GM19452 (cell line): ENCODE measurements at regions not wholly inside any gene's neighbourhood (a gene's known extent, or its start where the extent isn't known, plus 50 kb on each side); places are given as distances from the start of the nearest gene placed in this dataset.
"Not testable (repeated sequence)": the region's sequence is repeated elsewhere in the genome, so short reads cannot be mapped to it uniquely, and the experiment has no call there.

Source experiments
- ATAC-seq: cut with Tn5 transposase; IDR thresholded peaks from one replicate; pipeline ENCODE4 v1.9.1; 2021; ENCODE audit not compliant: unreplicated experiment

- ATAC-seq = not testable (repeated sequence)
Measured at GRCh38 chr16:18263046-18263445, 73.5 kb downstream of the NPIPA8 start.

DNA sequence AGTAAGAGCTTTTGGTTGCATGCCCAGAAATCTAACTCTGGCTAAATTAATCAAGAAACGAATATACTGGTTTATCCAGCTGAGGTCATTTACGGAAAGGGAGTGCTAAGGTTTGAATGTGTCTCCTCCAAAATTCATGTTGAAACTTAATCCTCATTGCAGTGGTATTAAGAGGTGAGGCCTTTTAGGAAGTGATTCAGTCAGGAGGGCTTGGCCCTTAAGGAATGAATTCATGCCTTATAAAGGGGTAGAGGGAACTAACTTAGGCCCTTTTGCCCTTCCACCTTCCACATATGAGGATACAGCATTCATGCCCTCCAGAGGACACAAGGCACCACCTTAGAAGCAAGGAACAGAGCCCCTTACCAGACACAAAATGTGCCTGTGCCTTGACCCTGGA is 74.7 kb downstream of the NPIPA8 start:
- not testable (repeated sequence) for ATAC-seq

DNA sequence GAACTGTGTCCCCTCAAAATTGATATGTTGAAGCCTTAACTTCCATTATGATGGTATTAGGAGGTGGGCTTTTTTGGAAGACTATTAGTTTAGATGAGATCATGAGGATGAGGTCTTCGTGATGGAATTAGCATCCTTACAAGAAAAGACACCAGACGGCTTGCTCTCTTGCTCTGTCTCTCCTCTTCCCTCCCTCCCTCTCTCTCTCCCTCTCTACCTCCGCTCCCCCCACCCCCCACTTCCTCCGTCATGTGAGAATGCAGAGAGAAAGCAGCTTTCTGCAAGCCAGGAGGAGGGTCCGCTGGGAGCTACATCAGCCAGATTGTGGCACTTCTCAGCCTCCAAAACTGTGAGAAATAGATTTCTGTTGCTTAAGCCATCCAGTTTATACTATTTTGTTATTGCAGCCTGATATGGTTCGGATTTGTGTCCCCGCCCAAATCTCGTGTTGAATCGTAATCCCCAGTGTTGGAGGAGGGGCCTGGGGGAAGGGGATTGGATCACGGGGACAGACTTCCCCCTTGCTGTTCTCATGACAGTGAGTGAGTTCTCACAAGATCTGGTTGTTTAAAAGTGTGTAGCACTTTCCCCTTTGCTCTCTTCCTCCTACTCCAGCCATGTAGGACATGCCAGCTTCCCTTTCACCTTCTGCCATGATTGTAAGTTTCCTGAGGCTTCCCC is 76.9 kb downstream of the NPIPA8 start:
- ATAC-seq = not testable (repeated sequence)

DNA sequence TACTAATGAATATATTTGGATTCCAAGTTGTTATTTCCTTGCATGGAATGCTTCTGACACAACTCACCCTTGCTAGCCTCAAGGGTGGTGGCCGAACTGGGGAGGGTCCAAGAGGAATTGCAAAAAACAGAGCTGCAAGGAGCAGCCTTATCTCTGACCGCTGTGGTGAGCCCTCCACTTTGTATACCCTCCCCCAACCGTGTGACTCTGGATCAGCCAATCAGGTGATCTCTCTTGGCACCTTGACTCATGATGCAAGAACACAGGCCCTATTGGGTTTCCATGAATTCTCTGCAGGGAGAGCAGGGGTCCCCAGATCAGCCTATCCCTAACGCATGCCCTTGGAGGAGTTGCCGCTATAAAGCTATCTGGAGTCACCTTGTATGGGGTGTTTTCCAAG is 83.6 kb downstream of the NPIPA8 start:
- ATAC-seq = not testable (repeated sequence)

DNA sequence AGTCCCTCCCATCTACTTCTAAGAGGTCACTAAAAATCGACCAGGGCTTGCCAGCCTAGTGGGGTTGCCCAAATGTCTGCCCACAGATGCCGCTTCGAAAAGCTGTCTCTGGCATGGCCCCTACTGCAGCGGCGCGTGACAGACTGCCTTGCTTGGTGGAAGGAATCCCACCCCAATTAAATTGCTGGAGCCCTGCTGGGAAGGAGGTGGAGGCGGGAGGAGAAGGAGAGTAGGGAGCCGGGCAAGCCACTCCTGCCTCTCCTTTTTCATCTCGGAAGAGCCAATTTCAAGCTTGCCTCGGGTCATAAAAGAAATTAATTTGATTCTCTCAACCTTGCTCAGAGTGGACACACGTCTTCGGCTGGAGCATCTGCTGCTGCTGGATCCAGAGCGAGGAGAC is 106.0 kb downstream of the NPIPA8 start:
- not testable (repeated sequence) for ATAC-seq

- ATAC-seq = not testable (repeated sequence)
Measured at GRCh38 chr16:18222054-18223009, 114.2 kb downstream of the NPIPA8 start.

DNA sequence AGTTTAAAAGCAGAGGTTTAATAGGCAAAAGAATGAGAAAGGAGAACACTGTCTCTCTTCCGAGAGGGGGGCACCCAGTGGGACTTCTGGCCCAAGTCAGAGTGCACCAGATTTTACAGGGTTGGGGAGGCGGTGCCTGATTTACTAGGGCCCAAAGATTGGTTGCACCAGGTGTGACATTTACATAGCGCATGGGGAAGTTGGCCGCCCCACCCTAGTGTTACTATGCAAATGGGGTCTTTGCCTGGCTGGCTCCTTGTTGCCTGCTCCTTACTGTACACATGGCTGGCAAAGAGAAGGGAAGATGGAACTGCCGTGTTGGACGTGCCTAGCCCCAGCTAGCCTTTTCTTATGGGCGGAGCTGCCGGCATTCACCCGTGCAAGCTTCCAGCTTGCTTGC is 118.8 kb downstream of the NPIPA8 start:
- ATAC-seq = not testable (repeated sequence)

- ATAC-seq = not testable (repeated sequence)
Measured at GRCh38 chr16:18216814-18217213, 119.7 kb downstream of the NPIPA8 start.

DNA sequence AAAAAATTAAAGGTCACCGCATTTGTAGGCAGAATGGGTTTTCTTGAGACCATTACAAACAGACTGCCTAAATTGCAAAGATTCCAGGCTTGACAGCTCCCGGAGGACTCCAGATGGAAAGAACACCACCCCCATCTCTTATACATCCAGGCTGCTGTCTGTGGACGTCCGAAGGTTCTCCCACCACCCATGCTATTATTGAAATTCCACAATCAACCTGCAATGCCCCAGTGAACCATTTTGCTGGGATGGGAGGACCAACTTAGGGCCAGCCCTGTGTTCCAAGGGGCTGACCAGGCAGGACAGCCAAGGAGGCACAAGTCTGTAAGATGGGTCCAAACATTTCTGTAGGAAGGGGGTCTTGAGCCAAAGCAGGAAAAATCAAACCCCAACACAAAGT is 122.7 kb downstream of the NPIPA8 start:
- not testable (repeated sequence) for ATAC-seq

DNA sequence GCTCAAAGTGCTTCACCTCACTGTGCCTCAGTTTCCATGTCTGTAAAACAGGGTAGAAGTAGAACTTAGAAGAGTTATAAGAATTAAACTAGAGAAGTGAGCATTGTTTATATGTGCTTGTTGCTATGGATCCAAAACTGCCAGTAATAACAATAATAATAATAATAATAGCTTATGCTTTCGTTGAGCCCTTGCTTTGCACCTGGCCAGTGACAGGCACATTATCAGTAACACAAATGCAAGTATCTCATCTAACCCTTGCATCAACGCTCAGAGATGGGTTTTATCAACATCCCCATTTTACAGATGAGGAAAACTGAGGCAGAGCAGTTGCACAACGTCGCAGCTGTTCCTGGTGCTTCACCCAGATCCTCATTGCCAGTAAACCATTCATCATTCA is 125.0 kb downstream of the NPIPA8 start:
- not testable (repeated sequence) for ATAC-seq

DNA sequence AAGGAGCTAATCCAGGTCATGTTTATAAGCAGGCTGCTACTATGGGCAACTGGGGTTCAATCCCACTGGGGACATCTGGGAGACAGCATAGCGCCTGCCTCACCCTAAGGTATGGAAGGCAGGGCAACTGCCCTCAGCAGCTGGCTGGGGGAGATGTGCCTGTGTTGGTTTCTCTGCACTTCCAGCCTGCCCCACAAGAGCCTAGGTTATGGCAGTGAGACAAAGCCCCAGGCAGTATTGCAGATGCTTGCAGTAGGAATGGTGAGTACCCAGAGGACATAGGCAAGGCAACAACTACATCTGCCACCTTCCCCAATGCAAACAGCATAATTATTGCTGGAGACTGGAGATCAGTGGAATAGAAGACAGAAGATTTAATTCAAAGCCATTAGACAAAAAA is 131.8 kb downstream of the NPIPA8 start:
- not testable (repeated sequence) for ATAC-seq

DNA sequence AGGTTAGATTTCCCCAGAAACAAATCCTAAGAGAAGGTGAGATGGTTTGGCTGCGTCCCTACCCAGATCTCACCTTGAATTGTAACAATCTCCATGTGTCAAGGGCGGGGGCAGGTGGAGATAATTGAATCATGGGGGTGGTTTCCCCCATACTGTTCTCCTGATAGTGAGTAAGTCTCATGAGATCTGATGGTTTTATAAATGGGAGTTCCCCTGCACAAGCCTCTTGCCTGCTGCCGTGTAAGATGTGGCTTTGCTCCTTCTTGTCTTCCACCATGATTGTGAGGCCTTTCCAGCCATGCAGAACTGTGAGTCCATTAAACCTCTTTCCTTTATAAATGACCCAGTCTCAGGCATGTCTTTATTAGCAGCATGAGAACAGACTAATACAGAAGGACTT is 132.2 kb downstream of the NPIPA8 start:
- ATAC-seq = not testable (repeated sequence)

GRCh38 chr16:18201511-18201910 is 135.0 kb downstream of the NPIPA8 start:
- not testable (repeated sequence) for ATAC-seq

- ATAC-seq = not testable (repeated sequence)
Measured at GRCh38 chr16:18192389-18192788, 144.1 kb downstream of the NPIPA8 start.

DNA sequence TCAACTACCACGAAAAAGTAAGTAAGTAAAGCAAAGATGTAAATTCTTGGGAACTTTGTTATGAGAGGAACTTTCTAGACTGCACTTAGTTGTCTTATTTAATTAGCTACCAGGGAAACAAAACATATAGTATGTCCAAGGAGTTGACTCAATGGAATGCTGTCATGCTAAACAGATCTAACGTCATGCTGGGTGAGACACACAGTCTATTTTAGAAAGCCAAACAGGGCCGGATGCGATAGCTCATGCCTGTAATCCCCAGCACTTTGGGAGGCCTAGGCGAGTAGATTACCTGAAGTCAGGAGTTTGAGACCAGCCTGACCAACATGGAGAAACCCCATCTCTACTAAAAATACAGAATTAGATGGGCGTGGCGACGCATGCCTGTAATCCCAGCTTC is 146.4 kb downstream of the NPIPA8 start:
- ATAC-seq = not testable (repeated sequence)

DNA sequence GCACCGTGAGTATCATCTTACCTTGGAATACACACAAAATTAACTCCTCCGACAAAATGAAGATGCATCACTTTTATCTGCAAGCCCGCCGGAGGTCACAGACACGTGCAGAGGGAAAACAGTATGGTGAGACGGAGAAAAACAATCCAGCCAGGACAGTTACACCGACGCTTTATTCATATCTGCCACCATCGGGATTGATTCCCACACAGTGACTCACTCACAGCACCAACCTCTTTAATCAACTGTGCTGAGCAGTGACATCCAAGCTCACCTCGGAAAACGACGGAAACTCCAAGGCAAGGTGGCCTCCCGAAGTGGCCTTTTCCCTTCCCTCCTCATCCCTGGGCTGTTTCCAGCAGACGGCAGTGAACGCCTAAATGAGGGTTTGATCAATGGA is 151.8 kb downstream of the NPIPA8 start:
- not testable (repeated sequence) for ATAC-seq

GRCh38 chr16:18181028-18181427 is 155.5 kb downstream of the NPIPA8 start:
- ATAC-seq = not testable (repeated sequence)

DNA sequence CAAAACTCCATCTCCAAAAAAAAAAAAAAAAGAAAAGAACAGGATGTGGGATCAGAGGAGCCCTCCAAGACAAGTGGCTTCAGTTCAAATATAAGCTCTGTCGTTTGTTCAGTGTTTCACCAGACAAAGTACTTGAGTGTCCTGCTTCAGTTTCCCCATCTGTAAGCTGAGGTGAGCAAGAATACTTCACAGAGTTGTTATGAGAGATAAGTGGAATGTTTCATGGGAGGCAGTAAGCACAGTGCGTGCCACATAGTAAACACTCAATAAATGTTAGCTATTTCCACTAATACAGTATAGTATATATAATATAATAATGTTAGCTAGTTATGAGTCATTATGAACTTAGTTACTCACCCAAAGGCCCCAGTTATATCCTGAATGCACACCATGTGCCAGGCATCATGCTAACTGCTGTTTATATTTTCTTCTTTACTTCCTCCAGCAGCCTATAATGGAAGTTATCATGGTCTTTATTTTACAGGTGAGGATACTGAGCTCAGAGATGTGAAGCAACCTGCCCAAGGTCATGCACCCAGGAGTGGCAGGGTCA is 162.5 kb downstream of the NPIPA8 start:
- not testable (repeated sequence) for ATAC-seq

DNA sequence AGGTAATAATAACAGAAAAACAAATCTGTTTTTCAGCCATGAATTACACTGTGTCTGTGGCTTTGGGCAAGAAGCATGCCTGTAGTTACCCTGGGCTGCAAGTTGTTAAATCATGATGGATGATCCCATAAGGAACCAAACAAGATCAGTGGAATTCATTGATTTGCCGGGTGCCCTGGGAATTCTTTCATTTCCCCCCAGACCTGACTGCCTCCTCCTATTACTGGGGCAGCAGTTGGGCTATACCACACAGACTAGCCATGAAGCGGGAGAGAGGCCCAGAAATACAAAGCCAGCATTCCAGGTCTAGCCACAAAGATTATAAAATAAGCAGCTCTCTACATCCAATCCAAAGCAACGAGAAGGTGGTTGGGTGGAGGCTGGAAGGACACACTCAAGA is 174.2 kb downstream of the NPIPA8 start:
- not testable (repeated sequence) for ATAC-seq

DNA sequence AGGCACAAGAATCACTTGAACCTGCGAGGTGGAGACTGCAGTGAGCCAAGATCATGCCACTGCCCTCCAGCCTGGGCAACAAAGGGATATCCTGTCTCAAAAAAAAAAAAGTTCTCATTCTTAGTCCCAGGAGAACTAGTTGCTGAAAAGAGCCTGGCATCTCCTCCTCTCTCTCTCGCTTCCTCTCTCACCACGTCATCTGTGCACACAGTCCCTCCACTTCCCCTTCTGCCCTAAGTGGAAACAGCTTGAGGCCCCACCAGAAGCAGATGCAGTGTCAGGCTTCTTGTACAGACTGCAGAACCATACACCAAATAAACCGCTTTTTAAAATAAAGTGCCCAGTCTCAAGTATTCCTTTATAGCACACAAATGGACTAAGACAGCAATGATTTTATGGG is 175.3 kb downstream of the NPIPA8 start:
- not testable (repeated sequence) for ATAC-seq

GRCh38 chr16:18159185-18159584 is 177.4 kb downstream of the NPIPA8 start:
- ATAC-seq = not testable (repeated sequence)

GRCh38 chr16:18157854-18158253 is 178.7 kb downstream of the NPIPA8 start:
- ATAC-seq = not testable (repeated sequence)
